OCI-LY3 (cell line): ENCODE measurements at regions not wholly inside any gene's neighbourhood (a gene's known extent, or its start where the extent isn't known, plus 50 kb on each side); places are given as distances from the start of the nearest gene placed in this dataset.

ENCODE experiments used
- H2AFZ ChIP-seq: fragments of 200-600, 300-600 bp; shearing (Covaris generic); 2 replicates; pipeline ENCODE4 v1.6.0; 2014; ENCODE audit warnings: antibody characterized with exemption, low read depth, low read length
- H3K27ac ChIP-seq: fragments of 200-600, 300-600 bp; sonication (generic); 2 replicates; pipeline ENCODE4 v1.5.1; 2014; ENCODE audit warnings: mild to moderate bottlenecking, low read length, moderate library complexity, mixed read lengths
- H3K27me3 ChIP-seq: fragments of 200-600, 300-600 bp; sonication (generic); 2 replicates; pipeline ENCODE4 v1.6.1; 2014; ENCODE audit warnings: low read depth, low read length, mixed read lengths
- H3K36me3 ChIP-seq: fragments of 200-600, 300-600 bp; sonication (generic); replicated peaks from 2 replicates; pipeline ENCODE3; 2014; ENCODE audit warnings: low read depth, low read length, mixed read lengths
- H3K4me1 ChIP-seq: fragments of 300-600, 200-600 bp; sonication (generic); 2 replicates; pipeline ENCODE4 v1.6.1; 2014; ENCODE audit warnings: low read length, mixed read lengths
- H3K4me2 ChIP-seq: fragments of 200-600, 300-600 bp; sonication (generic); 2 replicates; pipeline ENCODE4 v1.6.1; 2014; ENCODE audit warnings: low read length, mixed read lengths
- H3K4me3 ChIP-seq: fragments of 300-600, 200-600 bp; sonication (generic); 2 replicates; pipeline ENCODE4 v1.5.1; 2014; ENCODE audit warnings: antibody characterized with exemption, mild to moderate bottlenecking, low read length, moderate library complexity
- H3K79me2 ChIP-seq: fragments of 300-600, 200-600 bp; shearing (Covaris generic); 2 replicates; pipeline ENCODE4 v1.6.1; 2014; ENCODE audit warnings: mild to moderate bottlenecking, low read length, mixed read lengths
- H3K9ac ChIP-seq: fragments of 300-600, 200-600 bp; shearing (Covaris generic); 2 replicates; pipeline ENCODE4 v1.6.0; 2014; ENCODE audit warnings: mild to moderate bottlenecking, low read length, moderate library complexity
- H3K9me3 ChIP-seq: fragments of 200-600, 300-600 bp; shearing (Covaris generic); 2 replicates; pipeline ENCODE4 v1.6.1; 2014; ENCODE audit warnings: low read length, mixed read lengths; ENCODE audit not compliant: insufficient read depth
- H4K20me1 ChIP-seq: fragments of 200-600, 300-600 bp; sonication (generic); 2 replicates; pipeline ENCODE4 v1.6.1; 2016; ENCODE audit warnings: low read length, mixed read lengths; ENCODE audit not compliant: insufficient read depth
- CTCF ChIP-seq: fragments of 200-600, 300-600 bp; sonication (generic); IDR thresholded peaks from 2 replicates; pipeline ENCODE4 v1.5.1; 2014; ENCODE audit warnings: antibody characterized with exemption, low read length, low read depth
- EZH2phosphoT487 ChIP-seq: fragments of 200-600 bp; shearing (Covaris generic); IDR thresholded peaks from 2 replicates; pipeline ENCODE4 v1.6.1; 2018; ENCODE audit warnings: antibody characterized with exemption, mixed run types, low read depth

- peaks cover 28% of the 10 kb centered on the region for H3K27me3 ChIP-seq
- no peaks in the 10 kb centered on the region for H4K20me1 ChIP-seq
- H3K36me3 ChIP-seq, result no peaks in the 10 kb centered on the region
- H3K4me2 ChIP-seq, result no peak overlapping the region
- peaks cover 10% of the 10 kb centered on the region for H3K4me1 ChIP-seq
- H3K9ac ChIP-seq, result no peak overlapping the region
- no peak overlapping the region for H2AFZ ChIP-seq
- H3K27ac ChIP-seq, result no peak overlapping the region
- no peak overlapping the region for H3K4me3 ChIP-seq
- TF ChIP-seq EZH2phosphoT487 (no peak), CTCF (no peak)
- no peaks in the 10 kb centered on the region for H3K79me2 ChIP-seq
- H3K9me3 ChIP-seq, result no peaks in the 10 kb centered on the region
Measured at GRCh38 chr4:138960175-138960710, 55.3 kb upstream of the NOCT start.

GRCh38 chr4:138959097-138959815 is 56.3 kb upstream of the NOCT start:
- H3K36me3 ChIP-seq, result no peaks in the 10 kb centered on the region
- peaks cover 10% of the 10 kb centered on the region for H3K4me1 ChIP-seq
- no peaks in the 10 kb centered on the region for H4K20me1 ChIP-seq
- 0 out of 2 replicates have a peak overlapping the region, but pooled peaks have one; percentile 8 for H3K27ac ChIP-seq
- no peak for TF ChIP-seq EZH2phosphoT487
- no peak for TF ChIP-seq CTCF
- H3K4me2 ChIP-seq, result peak overlapping the region; percentile 8
- no peaks in the 10 kb centered on the region for H3K9me3 ChIP-seq
- no peaks in the 10 kb centered on the region for H3K79me2 ChIP-seq
- H3K9ac ChIP-seq, result no peak overlapping the region
- H3K4me3 ChIP-seq, result no peak overlapping the region
- 0 out of 2 replicates have a peak overlapping the region, but pooled peaks have one; percentile 3 for H2AFZ ChIP-seq
- peaks cover 33% of the 10 kb centered on the region for H3K27me3 ChIP-seq

- Histone ChIP-seq H3K9ac (no peak overlapping the region), H3K4me3 (no peak overlapping the region), H2AFZ (0 out of 2 replicates have a peak overlapping the region, but pooled peaks have one; percentile 3), H3K4me2 (no peak overlapping the region), H3K79me2 (no peaks in the 10 kb centered on the region), H3K27me3 (peaks cover 36% of the 10 kb centered on the region), H3K27ac (no peak overlapping the region), H3K4me1 (peaks cover 10% of the 10 kb centered on the region), H3K36me3 (no peaks in the 10 kb centered on the region), H3K9me3 (no peaks in the 10 kb centered on the region), H4K20me1 (no peaks in the 10 kb centered on the region)
- TF ChIP-seq CTCF, result no peak
- TF ChIP-seq EZH2phosphoT487, result no peak
Measured at GRCh38 chr4:138958519-138958918, 57.1 kb upstream of the NOCT start.

GRCh38 chr4:138957302-138957701 is 58.3 kb upstream of the NOCT start:
- H3K4me3 ChIP-seq, result no peak overlapping the region
- H3K4me2 ChIP-seq, result no peak overlapping the region
- H3K9ac ChIP-seq, result no peak overlapping the region
- no peaks in the 10 kb centered on the region for H4K20me1 ChIP-seq
- H3K9me3 ChIP-seq, result no peaks in the 10 kb centered on the region
- H3K79me2 ChIP-seq, result no peaks in the 10 kb centered on the region
- H3K27me3 ChIP-seq, result peaks cover 36% of the 10 kb centered on the region
- no peak overlapping the region for H3K27ac ChIP-seq
- H3K36me3 ChIP-seq, result no peaks in the 10 kb centered on the region
- TF ChIP-seq CTCF (no peak), EZH2phosphoT487 (no peak)
- H3K4me1 ChIP-seq, result peaks cover 10% of the 10 kb centered on the region
- no peak overlapping the region for H2AFZ ChIP-seq
